Ascending aorta (tissue), 2 donors: ENCODE measurements at regions not wholly inside any gene's neighbourhood (a gene's known extent, or its start where the extent isn't known, plus 50 kb on each side); places are given as distances from the start of the nearest gene placed in this dataset.
A peak's percentile ranks its signal among the peaks of the same experiment; 100 is the strongest.

ENCODE experiments used
- DNase-seq, 2 donors: peaks; one replicate each; pipeline ENCODE4 v3.0.0-alpha.2; 2019; ENCODE audit warnings: low spot score in 2 of 2
- H3K27ac ChIP-seq, 2 donors: fragments of 200-600 bp; sonication (generic); one replicate each; pipeline ENCODE4 v1.5.1; 2016 to 2017; ENCODE audit warnings: mild to moderate bottlenecking in 1 of 2
- H3K27me3 ChIP-seq: fragments of 200-600 bp; sonication (generic); one replicate; pipeline ENCODE4 v1.5.1; 2017
- H3K36me3 ChIP-seq, 2 donors: fragments of 200-600 bp; sonication (generic); one replicate each; pipeline ENCODE4 v1.5.1; 2016
- H3K4me1 ChIP-seq, 2 donors: fragments of 200-600 bp; sonication (generic); one replicate each; pipeline ENCODE4 v1.5.1; 2016 to 2017; ENCODE audit warnings: mild to moderate bottlenecking in 1 of 2
- H3K4me3 ChIP-seq, 2 donors: fragments of 200-600 bp; sonication (generic); one replicate each; pipeline ENCODE4 v1.5.1; 2016 to 2017; ENCODE audit warnings: mild to moderate bottlenecking in 1 of 2
- H3K9me3 ChIP-seq, 2 donors: fragments of 200-600 bp; sonication (generic); one replicate each; pipeline ENCODE4 v1.5.1; 2016
- intact Hi-C: fragments of 100-400 bp; cut with DNase I; formaldehyde crosslinking; loops from one replicate; pipeline ENCODE4 v1.15.1; 2023
- TF ChIP-seq, protein P1 (sequence below), 3 experiments: fragments of 200-600 bp in 2 of 3; fragments of 450-650 bp in 1 of 3; sonication (generic) in 2 of 3; IDR thresholded peaks; one replicate each; pipeline ENCODE4 v1.5.1; 2016 to 2019; ENCODE audit warnings: antibody characterized with exemption in 3 of 3, mild to moderate bottlenecking in 1 of 3, moderate library complexity in 1 of 3

DNA sequence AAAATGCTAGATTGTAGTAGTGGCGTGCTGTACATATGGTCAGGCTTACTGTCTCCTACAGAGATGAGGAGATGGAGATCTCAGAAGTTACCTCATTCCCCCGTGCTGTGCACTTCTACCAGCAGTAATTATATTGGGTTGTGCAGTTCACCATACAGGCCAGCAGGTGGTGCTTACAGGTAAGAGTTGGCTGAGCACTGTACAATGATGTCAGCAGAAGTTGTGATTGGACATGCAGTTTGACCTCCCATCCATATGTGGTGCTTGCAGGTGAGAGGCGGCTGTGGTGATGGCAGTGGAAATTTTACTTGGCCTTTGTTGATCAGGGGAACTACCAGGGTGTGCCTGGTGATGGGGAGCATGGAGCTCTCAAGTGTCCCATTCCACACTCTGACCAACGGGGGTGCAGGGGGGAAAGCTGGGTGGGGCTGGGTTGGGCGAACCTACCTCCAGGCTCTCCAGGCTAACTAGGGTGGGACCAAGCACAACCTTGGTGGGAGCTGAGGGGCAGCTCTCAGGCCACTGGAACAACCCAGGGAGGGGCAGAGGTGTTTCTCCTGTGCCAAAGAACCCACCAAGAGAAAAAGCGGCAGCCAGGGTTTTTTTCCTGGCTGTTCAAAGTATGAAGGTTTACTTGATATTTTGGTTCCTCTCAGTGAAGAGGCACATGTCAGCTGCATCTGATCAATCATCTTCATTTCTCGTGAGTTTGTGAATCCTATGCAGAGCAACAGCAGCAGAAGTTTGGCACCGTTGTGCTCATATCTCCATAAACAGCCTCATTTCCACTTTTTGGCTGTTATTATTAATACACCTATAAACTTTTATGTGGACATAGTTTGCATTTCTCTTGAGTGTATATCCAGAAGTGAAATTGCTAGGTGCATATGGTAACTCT lies 73.8 kb upstream of the FREM3 start:
- no peak overlapping the region for H3K27ac ChIP-seq
- no peaks in the 10 kb centered on the region for H3K4me1 ChIP-seq
- no peak overlapping the region for H3K4me3 ChIP-seq
- peaks cover 0 to 11% of the 10 kb centered on the region in 2 donors for H3K9me3 ChIP-seq
- DNase-seq, result no peak
- H3K36me3 ChIP-seq, result no peaks in the 10 kb centered on the region
- TF ChIP-seq, protein P1, sequence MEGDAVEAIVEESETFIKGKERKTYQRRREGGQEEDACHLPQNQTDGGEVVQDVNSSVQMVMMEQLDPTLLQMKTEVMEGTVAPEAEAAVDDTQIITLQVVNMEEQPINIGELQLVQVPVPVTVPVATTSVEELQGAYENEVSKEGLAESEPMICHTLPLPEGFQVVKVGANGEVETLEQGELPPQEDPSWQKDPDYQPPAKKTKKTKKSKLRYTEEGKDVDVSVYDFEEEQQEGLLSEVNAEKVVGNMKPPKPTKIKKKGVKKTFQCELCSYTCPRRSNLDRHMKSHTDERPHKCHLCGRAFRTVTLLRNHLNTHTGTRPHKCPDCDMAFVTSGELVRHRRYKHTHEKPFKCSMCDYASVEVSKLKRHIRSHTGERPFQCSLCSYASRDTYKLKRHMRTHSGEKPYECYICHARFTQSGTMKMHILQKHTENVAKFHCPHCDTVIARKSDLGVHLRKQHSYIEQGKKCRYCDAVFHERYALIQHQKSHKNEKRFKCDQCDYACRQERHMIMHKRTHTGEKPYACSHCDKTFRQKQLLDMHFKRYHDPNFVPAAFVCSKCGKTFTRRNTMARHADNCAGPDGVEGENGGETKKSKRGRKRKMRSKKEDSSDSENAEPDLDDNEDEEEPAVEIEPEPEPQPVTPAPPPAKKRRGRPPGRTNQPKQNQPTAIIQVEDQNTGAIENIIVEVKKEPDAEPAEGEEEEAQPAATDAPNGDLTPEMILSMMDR (IDR thresholded peaks at IDR 0.05), result peak in 1 of 3 experiments; percentile 15
- no peaks in the 10 kb centered on the region for H3K27me3 ChIP-seq
- intact Hi-C loops, result no loop called here

DNA sequence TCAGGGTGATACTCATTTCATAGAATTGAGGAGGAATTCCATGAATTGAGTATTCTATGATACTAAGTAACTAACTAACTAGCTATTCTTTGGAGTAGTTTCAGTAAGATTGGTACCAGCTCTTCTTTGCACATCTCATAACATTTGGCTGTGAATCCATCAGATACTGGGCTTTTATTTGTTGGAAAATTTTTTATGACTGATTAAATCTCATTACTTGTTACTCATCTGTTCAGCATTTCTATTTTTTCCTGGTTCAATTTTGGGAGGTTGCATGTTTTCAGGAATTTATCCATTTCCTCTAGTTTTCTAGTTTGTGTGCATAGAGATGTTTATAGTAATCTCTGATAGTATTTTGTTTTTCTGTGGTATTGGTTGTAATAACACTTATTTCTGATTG lies 70.8 kb upstream of the FREM3 start:
- Histone ChIP-seq H3K9me3 (peaks cover 0 to 14% of the 10 kb centered on the region in 2 donors), H3K4me3 (no peak overlapping the region), H3K4me1 (no peaks in the 10 kb centered on the region), H3K27me3 (no peaks in the 10 kb centered on the region), H3K36me3 (no peaks in the 10 kb centered on the region), H3K27ac (no peak overlapping the region)
- TF ChIP-seq, protein P1 (IDR thresholded peaks at IDR 0.05), result no peak
- DNase-seq, result no peak
- intact Hi-C loops, result no loop called here

DNA sequence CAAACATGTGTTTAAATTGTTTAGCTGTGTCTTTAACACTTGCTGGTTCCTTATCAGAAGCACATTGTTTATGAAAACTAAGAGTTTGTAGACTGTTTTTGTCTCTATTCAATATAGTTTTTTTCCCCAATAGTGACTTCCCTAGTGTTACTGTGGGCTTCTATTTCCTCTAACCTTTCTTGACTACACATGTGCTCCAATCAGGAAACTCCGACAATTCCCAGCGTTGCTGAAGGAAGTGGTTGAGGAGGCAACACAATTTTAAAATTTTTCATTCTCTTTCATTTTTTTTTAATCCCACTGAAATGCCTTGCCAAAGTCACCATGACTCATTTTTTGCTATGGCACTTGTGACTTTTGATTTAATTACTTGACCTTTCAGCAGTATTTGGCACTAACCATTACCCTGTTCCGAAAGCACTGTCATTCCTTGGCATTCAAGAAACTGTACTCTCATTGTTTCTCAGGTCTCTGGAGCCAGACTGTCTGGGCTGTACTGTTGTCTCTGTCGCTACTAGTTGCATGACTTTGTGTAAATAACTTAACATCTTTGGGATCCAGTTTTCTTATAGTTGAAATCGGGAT lies 67.6 kb upstream of the FREM3 start:
- TF ChIP-seq, protein P1 (IDR thresholded peaks at IDR 0.05), result no peak
- Histone ChIP-seq H3K27me3 (no peaks in the 10 kb centered on the region), H3K4me3 (no peak overlapping the region), H3K9me3 (peaks cover 0 to 11% of the 10 kb centered on the region in 2 donors), H3K4me1 (no peaks in the 10 kb centered on the region), H3K27ac (no peak overlapping the region), H3K36me3 (no peaks in the 10 kb centered on the region)
- no peak for DNase-seq
- intact Hi-C loops, result no loop called here

DNA sequence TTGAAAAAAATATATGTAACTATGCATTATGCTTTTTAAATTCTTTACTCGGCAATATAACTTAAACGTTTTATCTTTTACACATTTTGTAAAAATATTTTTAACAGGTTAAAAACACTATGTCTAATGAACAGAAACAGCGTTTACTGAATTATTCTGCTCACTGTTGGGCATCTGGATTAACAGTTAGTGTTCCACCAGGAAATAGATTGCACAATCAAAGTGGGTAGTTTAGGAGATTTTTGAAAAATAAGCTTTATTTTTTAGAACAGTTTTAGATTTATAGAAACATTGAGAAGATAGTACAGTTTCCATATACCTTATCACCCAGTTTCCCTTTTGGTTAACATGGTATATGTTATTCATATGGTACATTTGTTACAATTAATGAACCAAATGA lies 63.1 kb upstream of the FREM3 start:
- Histone ChIP-seq H3K27ac (no peak overlapping the region), H3K4me3 (no peak overlapping the region), H3K4me1 (no peaks in the 10 kb centered on the region), H3K27me3 (no peaks in the 10 kb centered on the region), H3K9me3 (no peaks in the 10 kb centered on the region), H3K36me3 (no peaks in the 10 kb centered on the region)
- intact Hi-C loops, result no loop called here
- no peak for DNase-seq
- TF ChIP-seq, protein P1 (IDR thresholded peaks at IDR 0.05), result no peak

DNA sequence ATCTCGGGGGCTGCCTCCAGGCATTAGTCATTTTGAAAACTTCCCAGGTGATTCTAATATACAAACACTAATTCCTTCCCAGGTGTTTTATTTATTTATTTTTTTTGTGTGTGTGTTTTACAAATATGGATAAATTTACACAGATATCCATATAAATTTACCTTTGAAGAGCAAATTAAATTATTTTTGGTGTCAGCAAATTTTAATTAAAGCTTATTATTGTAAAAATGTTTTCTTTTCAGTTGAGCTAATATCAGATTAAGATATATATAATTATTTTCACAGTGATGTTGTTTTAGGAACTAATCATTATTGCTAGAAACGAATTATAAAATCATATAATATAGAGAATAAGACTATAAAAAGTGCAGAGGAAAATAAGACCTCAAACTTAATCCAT lies 62.0 kb upstream of the FREM3 start:
- TF ChIP-seq, protein P1 (IDR thresholded peaks at IDR 0.05), result no peak
- Histone ChIP-seq H3K9me3 (no peaks in the 10 kb centered on the region), H3K4me3 (no peak overlapping the region)

More for the DNA sequence above, 62.0 kb upstream of the FREM3 start:
- Histone ChIP-seq H3K36me3 (no peaks in the 10 kb centered on the region), H3K27ac (no peak overlapping the region), H3K4me1 (no peaks in the 10 kb centered on the region), H3K27me3 (no peaks in the 10 kb centered on the region)
- intact Hi-C loops, result no loop called here
- DNase-seq, result no peak
